Suprapubic skin (tissue), 4 donors: ENCODE measurements at regions not wholly inside any gene's neighbourhood (a gene's known extent, or its start where the extent isn't known, plus 50 kb on each side); places are given as distances from the start of the nearest gene placed in this dataset.

ENCODE experiments used
- DNase-seq, 2 donors: peaks; one replicate each; pipeline ENCODE4 v3.0.0-alpha.2; 2019; ENCODE audit warnings: low spot score in 2 of 2
- H3K27ac ChIP-seq: fragments of 200-600 bp; sonication (generic); one replicate; pipeline ENCODE4 v1.5.1; 2019
- H3K27me3 ChIP-seq: fragments of 200-600 bp; sonication (generic); one replicate; pipeline ENCODE4 v1.5.1; 2019
- H3K36me3 ChIP-seq: fragments of 200-600 bp; sonication (generic); one replicate; pipeline ENCODE4 v1.5.1; 2019
- H3K4me1 ChIP-seq: fragments of 200-600 bp; sonication (generic); one replicate; pipeline ENCODE4 v1.5.1; 2019
- H3K4me3 ChIP-seq: fragments of 200-600 bp; sonication (generic); one replicate; pipeline ENCODE4 v1.5.1; 2019; ENCODE audit warnings: mild to moderate bottlenecking
- H3K9me3 ChIP-seq: fragments of 200-600 bp; sonication (generic); one replicate; pipeline ENCODE4 v1.5.1; 2019
- CTCF ChIP-seq, 2 donors: fragments of 200-600 bp in 1 of 2; fragments of 450-650 bp in 1 of 2; sonication (generic) in 1 of 2; IDR thresholded peaks; one replicate each; pipeline ENCODE4 v1.5.1; 2016 to 2019; ENCODE audit warnings: antibody characterized with exemption in 2 of 2, mild to moderate bottlenecking in 1 of 2, moderate library complexity in 1 of 2
- EP300 ChIP-seq: sonication (generic); formaldehyde crosslinking; IDR thresholded peaks from one replicate; pipeline ENCODE4 v1.6.1; 2017; ENCODE audit warnings: antibody characterized with exemption
- POLR2A ChIP-seq, 2 donors: fragments of 450-650 bp; IDR thresholded peaks; one replicate each; pipeline ENCODE4 v1.6.1; 2017; ENCODE audit warnings: antibody characterized with exemption in 2 of 2, mild to moderate bottlenecking in 2 of 2, moderate library complexity in 2 of 2
- POLR2AphosphoS5 ChIP-seq, 3 donors: sonication (generic); formaldehyde crosslinking; IDR thresholded peaks; one replicate each; pipeline ENCODE4 v1.6.1; 2017; ENCODE audit warnings: antibody characterized with exemption in 3 of 3
- WGBS: methylation state at CpG from one replicate; pipeline ENCODE4 v1.1.5; 2018; 5-methylcytosine and 5-hydroxymethylcytosine counted together

DNA sequence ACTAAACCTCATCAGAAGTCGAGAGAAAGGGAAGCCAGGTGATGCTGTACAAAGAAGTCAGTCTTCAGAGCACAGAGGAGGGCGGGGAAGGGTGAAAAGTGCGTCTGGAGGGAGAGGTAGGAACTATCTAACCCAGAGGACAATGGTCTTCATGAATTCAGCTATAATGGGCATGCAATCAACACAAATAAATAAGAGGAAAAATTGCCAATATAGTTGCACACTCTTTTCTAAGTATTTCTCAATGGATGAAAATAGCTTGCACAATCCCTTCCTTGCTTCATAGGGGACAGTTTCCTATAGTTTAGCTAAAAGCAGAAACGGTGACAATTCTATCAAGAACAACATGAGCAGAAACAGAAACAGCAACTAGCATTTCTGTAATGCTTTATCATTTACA is 931.2 kb downstream of the AACS start:
- H3K27ac ChIP-seq = no peak overlapping the region
- H3K4me3 ChIP-seq = no peak overlapping the region
- no peaks in the 10 kb centered on the region for H3K4me1 ChIP-seq
- WGBS = 65% methylated on average over 4 of the region's 4 CpGs
- no peak for TF ChIP-seq POLR2AphosphoS5 (IDR thresholded peaks at IDR 0.05)
- TF ChIP-seq POLR2A (IDR thresholded peaks at IDR 0.05) = no peak
- no peak for TF ChIP-seq CTCF (IDR thresholded peaks at IDR 0.05)
- TF ChIP-seq EP300 = no peak
- DNase-seq = no peak
- H3K9me3 ChIP-seq = peaks cover 3% of the 10 kb centered on the region
- no peaks in the 10 kb centered on the region for H3K36me3 ChIP-seq
- no peaks in the 10 kb centered on the region for H3K27me3 ChIP-seq

GRCh38 chr12:125999628-126000027 is 934.4 kb downstream of the AACS start:
- TF ChIP-seq EP300 (no peak), POLR2AphosphoS5 (IDR thresholded peaks at IDR 0.05) (no peak), POLR2A (IDR thresholded peaks at IDR 0.05) (no peak), CTCF (IDR thresholded peaks at IDR 0.05) (no peak)
- Histone ChIP-seq H3K27me3 (no peaks in the 10 kb centered on the region), H3K4me3 (no peak overlapping the region), H3K36me3 (no peaks in the 10 kb centered on the region), H3K4me1 (no peaks in the 10 kb centered on the region), H3K9me3 (peaks cover 19% of the 10 kb centered on the region), H3K27ac (no peak overlapping the region)
- WGBS = 67% methylated on average over 7 of the region's 7 CpGs
- DNase-seq = no peak

DNA sequence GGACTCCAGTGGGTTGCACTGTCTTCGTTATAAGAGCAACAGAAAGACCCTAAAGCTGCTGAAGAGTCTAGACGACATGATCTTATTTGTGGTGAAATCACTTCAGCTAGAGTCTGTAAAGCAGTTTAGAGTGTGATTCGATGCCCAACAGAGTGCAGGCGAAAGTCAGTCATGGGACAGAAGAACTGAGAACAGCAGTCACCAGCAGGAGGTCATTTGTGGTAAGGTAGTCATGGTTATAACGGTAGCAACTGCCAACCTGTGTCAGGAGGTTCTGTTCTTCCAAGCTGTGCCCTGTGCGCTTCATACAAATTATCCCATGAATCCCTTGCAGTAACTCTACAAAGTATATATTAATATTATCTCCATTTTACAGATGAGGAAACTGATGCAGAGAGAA is 954.1 kb downstream of the AACS start:
- DNase-seq = no peak
- WGBS = 87% methylated on average over 5 of the region's 6 CpGs
- TF ChIP-seq POLR2AphosphoS5 (IDR thresholded peaks at IDR 0.05) (no peak), CTCF (IDR thresholded peaks at IDR 0.05) (no peak), POLR2A (IDR thresholded peaks at IDR 0.05) (no peak), EP300 (no peak)
- H3K4me1 ChIP-seq = no peaks in the 10 kb centered on the region
- H3K27me3 ChIP-seq = no peaks in the 10 kb centered on the region
- H3K36me3 ChIP-seq = no peaks in the 10 kb centered on the region
- H3K4me3 ChIP-seq = no peak overlapping the region
- no peak overlapping the region for H3K27ac ChIP-seq
- peaks cover 5% of the 10 kb centered on the region for H3K9me3 ChIP-seq

DNA sequence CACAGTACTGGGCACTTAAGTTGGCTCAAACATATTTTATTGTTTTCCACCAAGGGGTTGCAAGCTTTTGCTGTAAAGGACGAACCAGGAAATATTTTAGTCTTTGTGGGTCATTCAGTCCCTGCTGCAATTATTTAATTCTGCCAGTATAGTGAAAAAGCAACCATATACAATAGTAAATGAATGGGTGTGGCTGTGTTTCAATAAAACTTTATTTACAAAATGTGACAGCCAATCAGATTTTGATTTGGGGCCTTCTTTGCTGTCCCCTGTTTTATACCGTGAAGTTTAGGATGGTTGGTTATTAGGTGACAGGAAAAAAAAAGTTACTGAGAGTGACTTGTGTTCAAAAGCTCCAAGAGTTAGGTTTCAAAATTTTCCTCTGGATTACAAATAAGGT is 956.4 kb downstream of the AACS start:
- Histone ChIP-seq H3K4me3 (no peak overlapping the region), H3K27ac (no peak overlapping the region), H3K27me3 (no peaks in the 10 kb centered on the region), H3K4me1 (no peaks in the 10 kb centered on the region), H3K36me3 (no peaks in the 10 kb centered on the region), H3K9me3 (no peaks in the 10 kb centered on the region)
- DNase-seq = no peak
- no peak for TF ChIP-seq CTCF (IDR thresholded peaks at IDR 0.05)
- no peak for TF ChIP-seq POLR2AphosphoS5 (IDR thresholded peaks at IDR 0.05)
- TF ChIP-seq EP300 = no peak
- no peak for TF ChIP-seq POLR2A (IDR thresholded peaks at IDR 0.05)
- WGBS = 73% methylated on average over 2 of the region's 2 CpGs

DNA sequence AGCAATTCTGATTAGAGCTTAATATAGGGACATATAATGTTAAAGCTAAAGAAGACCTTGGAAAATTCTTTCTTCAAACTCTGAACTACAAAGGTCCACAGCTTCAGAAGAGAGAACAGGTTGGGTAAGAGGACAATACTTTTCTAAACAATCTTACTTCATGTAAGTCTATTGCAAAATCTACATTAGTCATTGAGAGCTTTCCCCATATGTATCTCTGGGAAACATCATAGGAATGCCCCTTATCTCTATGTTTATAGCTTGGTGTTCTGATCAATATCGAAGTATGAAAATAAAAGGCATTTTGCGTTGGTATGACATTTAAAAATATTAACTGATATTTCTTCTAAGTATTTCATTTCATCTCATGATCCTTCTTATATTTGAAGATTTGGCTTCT is 962.6 kb downstream of the AACS start:
- H3K36me3 ChIP-seq = no peaks in the 10 kb centered on the region
- H3K27me3 ChIP-seq = no peaks in the 10 kb centered on the region
- H3K27ac ChIP-seq = no peak overlapping the region
- no peaks in the 10 kb centered on the region for H3K9me3 ChIP-seq
- no peak for TF ChIP-seq CTCF (IDR thresholded peaks at IDR 0.05)
- no peak for TF ChIP-seq POLR2A (IDR thresholded peaks at IDR 0.05)
- no peak for TF ChIP-seq EP300
- no peak for TF ChIP-seq POLR2AphosphoS5 (IDR thresholded peaks at IDR 0.05)
- no peaks in the 10 kb centered on the region for H3K4me1 ChIP-seq
- no peak overlapping the region for H3K4me3 ChIP-seq
- WGBS = 93% methylated on average over 2 of the region's 2 CpGs
- DNase-seq = no peak
